DND-41 (cell line): ENCODE measurements at regions not wholly inside any gene's neighbourhood (a gene's known extent, or its start where the extent isn't known, plus 50 kb on each side); places are given as distances from the start of the nearest gene placed in this dataset.

Experiments used
- EZH2 ChIP-seq: IDR thresholded peaks from 3 replicates; pipeline ENCODE4 v1.6.1; 2012; ENCODE audit warnings: borderline replicate concordance, low read depth, mild to moderate bottlenecking, moderate library complexity, low read length, inconsistent platforms; ENCODE audit not compliant: severe bottlenecking
- TF ChIP-seq, protein P1 (sequence below): IDR thresholded peaks from 2 replicates; pipeline ENCODE4 v1.5.1; 2012; ENCODE audit warnings: borderline replicate concordance, low read length, moderate library complexity, mild to moderate bottlenecking; ENCODE audit not compliant: poor library complexity, severe bottlenecking; ENCODE audit errors: extremely low read depth

DNA sequence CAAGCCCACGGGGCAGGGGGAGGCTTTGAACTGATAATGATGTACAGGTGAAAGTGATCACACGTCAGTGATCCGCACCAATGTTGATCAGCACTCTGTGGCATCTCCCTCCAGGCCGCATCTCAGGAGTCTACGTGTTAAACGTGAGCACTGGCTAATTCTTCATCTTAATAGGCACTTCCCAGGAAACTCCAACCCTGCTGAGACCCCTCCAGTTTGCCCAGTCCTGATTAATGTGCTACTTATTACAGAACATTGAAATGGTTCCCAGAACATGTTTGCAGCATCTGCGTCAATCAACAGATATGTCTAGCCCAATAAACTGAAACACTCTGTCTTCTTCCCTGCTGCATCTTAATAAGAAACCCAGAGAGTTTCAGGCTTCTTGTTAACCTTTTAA is 298.4 kb downstream of the DEPDC1B start:
- TF ChIP-seq, protein P1, sequence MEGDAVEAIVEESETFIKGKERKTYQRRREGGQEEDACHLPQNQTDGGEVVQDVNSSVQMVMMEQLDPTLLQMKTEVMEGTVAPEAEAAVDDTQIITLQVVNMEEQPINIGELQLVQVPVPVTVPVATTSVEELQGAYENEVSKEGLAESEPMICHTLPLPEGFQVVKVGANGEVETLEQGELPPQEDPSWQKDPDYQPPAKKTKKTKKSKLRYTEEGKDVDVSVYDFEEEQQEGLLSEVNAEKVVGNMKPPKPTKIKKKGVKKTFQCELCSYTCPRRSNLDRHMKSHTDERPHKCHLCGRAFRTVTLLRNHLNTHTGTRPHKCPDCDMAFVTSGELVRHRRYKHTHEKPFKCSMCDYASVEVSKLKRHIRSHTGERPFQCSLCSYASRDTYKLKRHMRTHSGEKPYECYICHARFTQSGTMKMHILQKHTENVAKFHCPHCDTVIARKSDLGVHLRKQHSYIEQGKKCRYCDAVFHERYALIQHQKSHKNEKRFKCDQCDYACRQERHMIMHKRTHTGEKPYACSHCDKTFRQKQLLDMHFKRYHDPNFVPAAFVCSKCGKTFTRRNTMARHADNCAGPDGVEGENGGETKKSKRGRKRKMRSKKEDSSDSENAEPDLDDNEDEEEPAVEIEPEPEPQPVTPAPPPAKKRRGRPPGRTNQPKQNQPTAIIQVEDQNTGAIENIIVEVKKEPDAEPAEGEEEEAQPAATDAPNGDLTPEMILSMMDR: no peak
- TF ChIP-seq EZH2: no peak
